ENCODE measurements at regions not wholly inside any gene's neighbourhood (a gene's known extent, or its start where the extent isn't known, plus 50 kb on each side); places are given as distances from the start of the nearest gene placed in this dataset.

GRCh38 chr12:112559784-112560183 lies 141.0 kb downstream of the PTPN11 start:
- H3K4me2 ChIP-seq (ENCODE audit: low read depth, low read length, poor library complexity, severe bottlenecking), result no peak overlapping the region

GRCh38 chr12:112564160-112564784 lies 145.5 kb downstream of the PTPN11 start:
- no peaks in the 10 kb centered on the region for H3K9me3 ChIP-seq (ENCODE audit: low read length)
- no peaks in the 10 kb centered on the region for H3K4me1 ChIP-seq (ENCODE audit: low read length)
- H3K79me2 ChIP-seq (ENCODE audit: low read length), result no peaks in the 10 kb centered on the region
- H3K9ac ChIP-seq (ENCODE audit: low read length), result no peak overlapping the region
- H3K9me2 ChIP-seq (replicated peaks; ENCODE audit: insufficient read depth, low read length), result no peaks in the 10 kb centered on the region
- H3K27me3 ChIP-seq (ENCODE audit: low read length), result no peaks in the 10 kb centered on the region
- H3K4me3 ChIP-seq (ENCODE audit: low read length), result no peak overlapping the region
- no peak for DNase-seq
- H2AFZ ChIP-seq (ENCODE audit: low read length), result no peak overlapping the region
- no peak overlapping the region for H3K4me2 ChIP-seq (ENCODE audit: low read depth, low read length, poor library complexity, severe bottlenecking)
- no peaks in the 10 kb centered on the region for H3K36me3 ChIP-seq (ENCODE audit: insufficient read depth, low read length)
- no peaks in the 10 kb centered on the region for H4K20me1 ChIP-seq (ENCODE audit: insufficient read depth, low read depth, low read length)
- H3K27ac ChIP-seq (ENCODE audit: low read length), result no peak overlapping the region

More at GRCh38 chr12:112559784-112560183, 141.0 kb downstream of the PTPN11 start:
- no peaks in the 10 kb centered on the region for H3K27me3 ChIP-seq (ENCODE audit: low read length)
- H3K9me3 ChIP-seq (ENCODE audit: low read length), result no peaks in the 10 kb centered on the region
- no peaks in the 10 kb centered on the region for H3K9me2 ChIP-seq (replicated peaks; ENCODE audit: insufficient read depth, low read length)
- H2AFZ ChIP-seq (ENCODE audit: low read length), result no peak overlapping the region
- H3K27ac ChIP-seq (ENCODE audit: low read length), result no peak overlapping the region
- H3K4me1 ChIP-seq (ENCODE audit: low read length), result no peaks in the 10 kb centered on the region
- H3K4me3 ChIP-seq (ENCODE audit: low read length), result no peak overlapping the region
- no peaks in the 10 kb centered on the region for H4K20me1 ChIP-seq (ENCODE audit: insufficient read depth, low read depth, low read length)
- no peaks in the 10 kb centered on the region for H3K36me3 ChIP-seq (ENCODE audit: insufficient read depth, low read length)
- peak; percentile 52 for DNase-seq
- no peaks in the 10 kb centered on the region for H3K79me2 ChIP-seq (ENCODE audit: low read length)
- no peak overlapping the region for H3K9ac ChIP-seq (ENCODE audit: low read length)

- no peaks in the 10 kb centered on the region for H3K9me3 ChIP-seq (ENCODE audit: low read length)
- H3K79me2 ChIP-seq (ENCODE audit: low read length), result no peaks in the 10 kb centered on the region
- H3K27me3 ChIP-seq (ENCODE audit: low read length), result no peaks in the 10 kb centered on the region
- DNase-seq, result no peak
- H3K9me2 ChIP-seq (replicated peaks; ENCODE audit: insufficient read depth, low read length), result no peaks in the 10 kb centered on the region
- no peak overlapping the region for H3K27ac ChIP-seq (ENCODE audit: low read length)
- H3K4me2 ChIP-seq (ENCODE audit: low read depth, low read length, poor library complexity, severe bottlenecking), result no peak overlapping the region
- no peak overlapping the region for H3K4me3 ChIP-seq (ENCODE audit: low read length)
- H3K4me1 ChIP-seq (ENCODE audit: low read length), result no peaks in the 10 kb centered on the region
- H2AFZ ChIP-seq (ENCODE audit: low read length), result no peak overlapping the region
- H4K20me1 ChIP-seq (ENCODE audit: insufficient read depth, low read depth, low read length), result no peaks in the 10 kb centered on the region
- H3K36me3 ChIP-seq (ENCODE audit: insufficient read depth, low read length), result no peaks in the 10 kb centered on the region
- no peak overlapping the region for H3K9ac ChIP-seq (ENCODE audit: low read length)
Observed at GRCh38 chr12:112568641-112569040, 149.9 kb downstream of the PTPN11 start.

GRCh38 chr12:112570096-112570495 lies 151.3 kb downstream of the PTPN11 start:
- H3K4me1 ChIP-seq (ENCODE audit: low read length), result no peaks in the 10 kb centered on the region
- H3K36me3 ChIP-seq (ENCODE audit: insufficient read depth, low read length), result no peaks in the 10 kb centered on the region
- no peak for DNase-seq
- no peak overlapping the region for H3K9ac ChIP-seq (ENCODE audit: low read length)
- H2AFZ ChIP-seq (ENCODE audit: low read length), result no peak overlapping the region
- H4K20me1 ChIP-seq (ENCODE audit: insufficient read depth, low read depth, low read length), result no peaks in the 10 kb centered on the region
- no peak overlapping the region for H3K27ac ChIP-seq (ENCODE audit: low read length)
- no peak overlapping the region for H3K4me2 ChIP-seq (ENCODE audit: low read depth, low read length, poor library complexity, severe bottlenecking)
- H3K4me3 ChIP-seq (ENCODE audit: low read length), result no peak overlapping the region
- no peaks in the 10 kb centered on the region for H3K9me2 ChIP-seq (replicated peaks; ENCODE audit: insufficient read depth, low read length)
- no peaks in the 10 kb centered on the region for H3K9me3 ChIP-seq (ENCODE audit: low read length)
- no peaks in the 10 kb centered on the region for H3K79me2 ChIP-seq (ENCODE audit: low read length)
- no peaks in the 10 kb centered on the region for H3K27me3 ChIP-seq (ENCODE audit: low read length)

GRCh38 chr12:112573141-112573540 lies 154.4 kb downstream of the PTPN11 start:
- Histone ChIP-seq H3K9ac (ENCODE audit: low read length) (no peak overlapping the region), H3K4me3 (ENCODE audit: low read length) (no peak overlapping the region), H3K79me2 (ENCODE audit: low read length) (no peaks in the 10 kb centered on the region), H3K36me3 (ENCODE audit: insufficient read depth, low read length) (no peaks in the 10 kb centered on the region), H3K4me1 (ENCODE audit: low read length) (no peaks in the 10 kb centered on the region), H3K27ac (ENCODE audit: low read length) (no peak overlapping the region), H3K4me2 (ENCODE audit: low read depth, low read length, poor library complexity, severe bottlenecking) (no peak overlapping the region), H2AFZ (ENCODE audit: low read length) (no peak overlapping the region), H4K20me1 (ENCODE audit: insufficient read depth, low read depth, low read length) (no peaks in the 10 kb centered on the region), H3K9me3 (ENCODE audit: low read length) (no peaks in the 10 kb centered on the region), H3K27me3 (ENCODE audit: low read length) (no peaks in the 10 kb centered on the region), H3K9me2 (replicated peaks; ENCODE audit: insufficient read depth, low read length) (no peaks in the 10 kb centered on the region)
- no peak for DNase-seq

- Histone ChIP-seq H3K36me3 (ENCODE audit: insufficient read depth, low read length) (no peaks in the 10 kb centered on the region), H3K79me2 (ENCODE audit: low read length) (no peaks in the 10 kb centered on the region), H3K27me3 (ENCODE audit: low read length) (no peaks in the 10 kb centered on the region), H3K9me3 (ENCODE audit: low read length) (no peaks in the 10 kb centered on the region), H3K4me1 (ENCODE audit: low read length) (no peaks in the 10 kb centered on the region), H3K4me2 (ENCODE audit: low read depth, low read length, poor library complexity, severe bottlenecking) (no peak overlapping the region), H3K9me2 (replicated peaks; ENCODE audit: insufficient read depth, low read length) (no peaks in the 10 kb centered on the region), H3K9ac (ENCODE audit: low read length) (no peak overlapping the region), H3K27ac (ENCODE audit: low read length) (no peak overlapping the region), H4K20me1 (ENCODE audit: insufficient read depth, low read depth, low read length) (no peaks in the 10 kb centered on the region), H3K4me3 (ENCODE audit: low read length) (no peak overlapping the region), H2AFZ (ENCODE audit: low read length) (no peak overlapping the region)
- DNase-seq, result no peak
Observed at GRCh38 chr12:112574896-112575558, 156.3 kb downstream of the PTPN11 start.

- Histone ChIP-seq H3K27me3 (ENCODE audit: low read length) (no peaks in the 10 kb centered on the region), H4K20me1 (ENCODE audit: insufficient read depth, low read depth, low read length) (no peaks in the 10 kb centered on the region), H3K36me3 (ENCODE audit: insufficient read depth, low read length) (no peaks in the 10 kb centered on the region), H3K79me2 (ENCODE audit: low read length) (no peaks in the 10 kb centered on the region), H3K9me2 (replicated peaks; ENCODE audit: insufficient read depth, low read length) (no peaks in the 10 kb centered on the region), H2AFZ (ENCODE audit: low read length) (no peak overlapping the region), H3K9me3 (ENCODE audit: low read length) (no peaks in the 10 kb centered on the region), H3K27ac (ENCODE audit: low read length) (no peak overlapping the region), H3K9ac (ENCODE audit: low read length) (no peak overlapping the region), H3K4me2 (ENCODE audit: low read depth, low read length, poor library complexity, severe bottlenecking) (no peak overlapping the region), H3K4me1 (ENCODE audit: low read length) (no peaks in the 10 kb centered on the region), H3K4me3 (ENCODE audit: low read length) (no peak overlapping the region)
- no peak for DNase-seq
Observed at GRCh38 chr12:112575559-112576067, 156.9 kb downstream of the PTPN11 start.

GRCh38 chr12:112577473-112578329 lies 159.0 kb downstream of the PTPN11 start:
- Histone ChIP-seq H3K4me2 (ENCODE audit: low read depth, low read length, poor library complexity, severe bottlenecking) (no peak overlapping the region), H3K27ac (ENCODE audit: low read length) (no peak overlapping the region), H3K4me1 (ENCODE audit: low read length) (no peaks in the 10 kb centered on the region), H3K79me2 (ENCODE audit: low read length) (no peaks in the 10 kb centered on the region), H3K36me3 (ENCODE audit: insufficient read depth, low read length) (no peaks in the 10 kb centered on the region), H2AFZ (ENCODE audit: low read length) (no peak overlapping the region), H3K4me3 (ENCODE audit: low read length) (no peak overlapping the region), H3K9ac (ENCODE audit: low read length) (no peak overlapping the region), H3K27me3 (ENCODE audit: low read length) (no peaks in the 10 kb centered on the region), H3K9me3 (ENCODE audit: low read length) (no peaks in the 10 kb centered on the region), H4K20me1 (ENCODE audit: insufficient read depth, low read depth, low read length) (no peaks in the 10 kb centered on the region), H3K9me2 (replicated peaks; ENCODE audit: insufficient read depth, low read length) (no peaks in the 10 kb centered on the region)
- no peak for DNase-seq
